Activated T-cell treated with anti-CD3 and anti-CD28 coated beads, Interleukin-2, amount 50 U/mL, for 72 hours (primary cell): ENCODE measurements at regions not wholly inside any gene's neighbourhood (a gene's known extent, or its start where the extent isn't known, plus 50 kb on each side); places are given as distances from the start of the nearest gene placed in this dataset.

Experiments
- ATAC-seq, 2 donors: fragments of 150-1000 bp; cut with Tn5 transposase; replicated peaks in 1 of 2; 2 replicates each; pipeline ENCODE4 v1.10.0; 2021; ENCODE audit warnings: moderate library complexity in 2 of 2, mild to moderate bottlenecking in 1 of 2
- DNase-seq, 2 donors: peaks; one replicate each; pipeline ENCODE4 v3.0.0; 2021 to 2022; ENCODE audit warnings: mixed read lengths in 1 of 2
- H3K27ac Mint-ChIP-seq: one replicate; pipeline ENCODE4 v1.8.0; 2022; ENCODE audit warnings: mild to moderate bottlenecking, moderate library complexity, mixed read lengths
- H3K27me3 Mint-ChIP-seq: one replicate; pipeline ENCODE4 v1.8.0; 2022; ENCODE audit warnings: low read depth, mixed read lengths
- H3K36me3 Mint-ChIP-seq, 2 donors: one replicate each; pipeline ENCODE4 v1.8.0; 2022; ENCODE audit warnings: mixed read lengths in 2 of 2, mild to moderate bottlenecking in 1 of 2; ENCODE audit not compliant: insufficient read depth in 2 of 2
- H3K4me1 Mint-ChIP-seq: one replicate; pipeline ENCODE4 v1.8.0; 2022; ENCODE audit warnings: low read depth, mixed read lengths
- H3K4me3 Mint-ChIP-seq, 2 donors: one replicate each; pipeline ENCODE4 v1.8.0; 2022; ENCODE audit warnings: mild to moderate bottlenecking in 2 of 2, mixed read lengths in 2 of 2, moderate library complexity in 2 of 2
- H3K9me3 Mint-ChIP-seq, 2 donors: one replicate each; pipeline ENCODE4 v1.8.0; 2022; ENCODE audit warnings: mixed read lengths in 2 of 2

DNA sequence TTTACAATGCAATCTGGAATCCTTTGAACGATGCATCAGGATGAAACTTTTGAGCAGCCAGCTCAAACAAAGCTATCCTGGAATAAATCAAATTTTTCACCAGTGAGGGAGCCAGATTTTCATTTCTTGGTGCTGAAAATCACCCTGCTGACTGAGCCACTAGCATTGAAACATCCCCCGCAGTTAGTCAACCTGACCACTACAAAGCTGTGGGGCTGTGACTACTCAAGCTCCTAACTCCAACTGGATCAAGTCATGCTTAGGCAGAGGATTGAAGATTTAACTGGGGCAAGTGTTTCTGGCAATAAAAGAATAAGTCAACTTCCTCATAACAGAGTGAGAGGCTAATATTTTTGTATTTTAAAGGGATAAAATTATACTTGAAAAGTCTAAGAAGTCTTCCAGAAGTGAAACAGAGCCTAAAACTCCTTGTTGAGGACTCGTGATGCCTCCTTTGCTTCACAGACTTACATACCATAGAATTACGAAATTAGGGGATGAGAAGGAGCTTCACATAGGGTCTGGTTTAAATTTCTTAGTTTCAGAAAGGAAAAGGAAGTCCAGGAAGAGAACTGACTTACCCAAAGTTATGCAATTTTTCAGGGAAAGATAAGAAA lies 177.8 kb downstream of the SERPINI1 start:
- Mint-ChIP-seq H3K27me3 (no peaks in the 10 kb centered on the region), H3K4me1 (no peaks in the 10 kb centered on the region), H3K27ac (no peak overlapping the region), H3K36me3 (no peaks in the 10 kb centered on the region), H3K4me3 (no peak overlapping the region), H3K9me3 (no peaks in the 10 kb centered on the region)
- DNase-seq (no peak), ATAC-seq (no peak)

DNA sequence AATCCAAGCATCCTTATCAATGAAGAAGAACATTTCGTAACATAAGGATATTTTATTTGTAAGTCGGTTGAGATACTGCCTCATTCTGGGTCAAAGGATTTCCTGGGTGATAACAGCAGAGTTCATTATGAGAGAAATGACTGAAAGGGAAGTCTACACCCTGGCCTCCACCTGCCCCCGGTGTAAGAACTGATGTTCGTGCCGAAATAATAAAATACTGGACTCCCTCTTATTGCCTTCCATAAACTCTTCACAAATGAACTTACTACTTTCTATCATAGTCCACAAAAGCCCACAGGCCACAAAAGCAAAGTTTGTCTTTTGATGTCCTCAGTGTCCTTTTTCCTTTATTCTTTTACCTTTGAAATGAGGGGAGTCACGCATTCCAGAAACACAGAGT lies 174.4 kb downstream of the SERPINI1 start:
- ATAC-seq (no peak), DNase-seq (no peak)
- Mint-ChIP-seq H3K4me3 (no peak overlapping the region), H3K36me3 (no peaks in the 10 kb centered on the region), H3K4me1 (no peaks in the 10 kb centered on the region), H3K9me3 (no peaks in the 10 kb centered on the region), H3K27ac (no peak overlapping the region), H3K27me3 (no peaks in the 10 kb centered on the region)

DNA sequence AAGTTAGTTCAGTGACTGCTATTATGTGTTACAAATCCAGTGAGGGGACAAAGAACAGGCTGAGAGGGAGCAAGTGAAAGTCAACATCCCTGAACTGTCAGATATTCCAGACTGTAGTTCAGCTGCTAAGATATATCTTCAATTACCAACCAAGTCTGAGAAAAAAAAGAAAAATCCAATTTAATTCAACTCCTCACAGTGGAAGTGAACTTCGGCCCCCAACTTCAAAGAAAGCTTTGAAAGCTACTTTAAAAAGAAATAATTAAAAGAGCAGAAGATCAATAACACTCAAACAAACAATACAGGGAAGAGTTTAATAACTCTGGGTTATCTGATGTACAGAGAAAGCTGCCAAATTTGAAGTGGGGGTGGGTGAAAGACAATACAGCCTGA lies 174.0 kb downstream of the SERPINI1 start:
- no peaks in the 10 kb centered on the region for H3K27me3 Mint-ChIP-seq

DNA sequence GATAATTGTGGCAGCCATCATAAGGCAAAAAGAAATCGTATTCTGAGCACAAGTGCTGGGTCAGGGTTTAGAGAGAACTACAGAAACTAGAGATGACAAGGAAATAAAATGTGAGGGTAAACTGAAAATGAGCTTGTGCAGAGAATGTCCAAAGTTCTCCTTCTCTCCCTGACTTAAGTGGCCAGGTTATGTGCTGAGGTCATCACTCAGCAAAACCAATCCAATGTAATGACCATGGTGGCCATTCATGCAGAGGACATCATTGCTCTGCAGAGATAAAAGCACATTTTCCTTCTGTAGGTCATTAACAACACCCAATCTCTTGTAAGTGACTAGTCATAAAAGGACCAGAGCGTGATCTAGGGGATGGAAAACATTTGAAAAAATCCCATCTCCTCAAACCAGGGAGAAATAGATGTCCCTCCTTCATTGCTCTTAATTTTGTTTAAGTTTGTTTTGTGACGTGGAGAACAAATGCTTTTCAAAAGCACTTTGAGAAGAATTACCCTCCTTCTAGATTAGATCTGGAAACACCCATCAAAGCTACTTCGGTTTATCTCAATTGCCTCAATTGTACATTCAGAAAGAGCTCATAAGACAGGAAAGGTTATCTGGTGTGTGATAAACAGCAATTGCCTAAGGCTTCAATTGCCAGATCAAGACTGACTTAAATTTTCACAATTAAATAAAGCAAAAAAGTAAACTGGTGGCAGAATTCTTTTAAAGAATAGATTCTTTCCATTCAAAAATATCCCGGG lies 173.4 kb downstream of the SERPINI1 start:
- Mint-ChIP-seq H3K4me1 (no peaks in the 10 kb centered on the region), H3K4me3 (no peak overlapping the region), H3K36me3 (no peaks in the 10 kb centered on the region), H3K9me3 (no peaks in the 10 kb centered on the region), H3K27ac (no peak overlapping the region), H3K27me3 (no peaks in the 10 kb centered on the region)
- DNase-seq: no peak
- no peak for ATAC-seq

More for the DNA sequence above, 174.0 kb downstream of the SERPINI1 start:
- no peak overlapping the region for H3K27ac Mint-ChIP-seq
- DNase-seq: no peak
- H3K4me1 Mint-ChIP-seq: no peaks in the 10 kb centered on the region
- H3K36me3 Mint-ChIP-seq: no peaks in the 10 kb centered on the region
- H3K4me3 Mint-ChIP-seq: no peak overlapping the region
- H3K9me3 Mint-ChIP-seq: no peaks in the 10 kb centered on the region
- ATAC-seq: no peak

DNA sequence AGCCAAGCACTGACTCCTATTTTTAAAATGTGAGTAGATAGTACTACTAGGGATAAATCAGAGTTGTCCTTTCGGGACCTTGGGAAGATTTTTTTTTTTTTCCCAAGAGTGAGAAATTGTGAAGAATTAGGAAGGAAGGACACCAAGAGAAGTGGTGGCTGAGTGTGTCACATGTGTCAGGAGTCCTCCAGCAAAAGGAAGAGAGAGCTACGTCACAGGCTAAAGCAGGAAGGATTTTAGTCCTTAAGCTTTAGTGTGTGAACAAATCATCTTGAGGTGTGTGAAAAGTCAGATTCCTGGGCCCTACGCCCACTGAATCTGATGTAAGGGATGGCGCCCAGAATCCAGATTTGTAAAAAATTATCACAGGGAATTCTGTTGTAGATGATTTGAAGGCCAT lies 172.7 kb downstream of the SERPINI1 start:
- Mint-ChIP-seq H3K27ac (no peak overlapping the region), H3K36me3 (no peaks in the 10 kb centered on the region), H3K27me3 (no peaks in the 10 kb centered on the region), H3K9me3 (no peaks in the 10 kb centered on the region), H3K4me1 (no peaks in the 10 kb centered on the region), H3K4me3 (no peak overlapping the region)
- DNase-seq (no peak), ATAC-seq (no peak)

DNA sequence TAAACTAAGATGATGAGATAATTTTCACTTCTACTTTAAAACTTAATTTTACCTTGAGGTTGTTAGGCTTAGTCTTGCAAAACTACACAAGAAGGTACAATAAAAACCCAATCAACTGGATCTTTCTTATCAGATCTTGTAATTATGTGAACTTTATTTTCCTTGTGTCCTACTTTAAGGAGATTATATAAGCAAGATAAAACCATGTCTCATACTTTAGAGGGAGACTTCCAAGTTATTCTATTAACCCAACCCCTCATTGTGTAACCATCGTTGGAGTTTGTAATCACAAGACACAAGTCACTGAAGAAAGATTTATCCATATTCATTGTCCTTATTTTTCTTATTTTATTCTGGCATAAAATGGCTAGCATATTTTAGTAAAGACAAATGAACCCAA lies 165.6 kb downstream of the SERPINI1 start:
- ATAC-seq: no peak
- Mint-ChIP-seq H3K4me1 (no peaks in the 10 kb centered on the region), H3K36me3 (no peaks in the 10 kb centered on the region), H3K4me3 (no peak overlapping the region), H3K27me3 (no peaks in the 10 kb centered on the region), H3K9me3 (no peaks in the 10 kb centered on the region), H3K27ac (no peak overlapping the region)
- DNase-seq: no peak

DNA sequence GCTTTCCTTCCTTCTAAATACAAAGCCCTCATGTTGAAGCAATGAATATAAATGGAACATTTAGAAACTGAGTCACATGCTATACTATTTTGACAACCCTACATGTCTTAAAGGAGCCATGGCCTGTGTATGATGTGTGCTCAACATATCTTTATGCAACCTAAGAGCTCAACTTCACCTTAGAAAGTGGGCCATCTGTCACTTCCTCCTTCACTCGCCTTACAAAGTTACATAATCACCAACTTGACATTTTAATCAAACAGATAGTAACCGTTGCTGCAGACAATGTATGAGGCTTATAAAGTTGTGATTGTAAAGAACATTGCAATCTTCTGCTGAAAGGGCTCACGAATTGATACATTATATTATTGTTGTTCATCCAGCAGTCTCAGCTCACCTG lies 163.6 kb downstream of the SERPINI1 start:
- ATAC-seq (no peak), DNase-seq (no peak)
- H3K9me3 Mint-ChIP-seq: no peaks in the 10 kb centered on the region
- no peaks in the 10 kb centered on the region for H3K36me3 Mint-ChIP-seq
- H3K27ac Mint-ChIP-seq: no peak overlapping the region
- no peaks in the 10 kb centered on the region for H3K4me1 Mint-ChIP-seq
- H3K27me3 Mint-ChIP-seq: no peaks in the 10 kb centered on the region
- no peak overlapping the region for H3K4me3 Mint-ChIP-seq

DNA sequence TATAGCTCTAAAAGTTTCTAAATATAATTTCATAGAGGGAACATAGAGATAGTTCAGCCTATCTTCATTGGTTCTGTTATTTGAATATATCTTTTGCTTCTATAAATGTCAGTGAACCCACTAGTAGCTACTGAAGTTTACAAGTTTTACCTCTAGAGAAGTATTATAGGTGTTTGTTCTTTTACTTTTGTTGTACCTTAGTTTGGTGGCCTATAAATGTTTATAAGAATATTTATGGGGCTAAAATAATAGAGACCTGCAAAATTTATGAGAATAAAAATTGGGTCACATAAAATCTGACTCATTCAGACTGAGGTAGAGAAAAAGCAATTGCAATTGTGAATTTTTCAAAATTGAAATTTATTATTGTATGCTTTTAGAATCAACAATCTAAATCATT lies 162.6 kb downstream of the SERPINI1 start:
- Mint-ChIP-seq H3K4me1 (no peaks in the 10 kb centered on the region), H3K27me3 (no peaks in the 10 kb centered on the region), H3K27ac (no peak overlapping the region), H3K36me3 (no peaks in the 10 kb centered on the region), H3K9me3 (no peaks in the 10 kb centered on the region), H3K4me3 (no peak overlapping the region)
- no peak for DNase-seq
- ATAC-seq: no peak

DNA sequence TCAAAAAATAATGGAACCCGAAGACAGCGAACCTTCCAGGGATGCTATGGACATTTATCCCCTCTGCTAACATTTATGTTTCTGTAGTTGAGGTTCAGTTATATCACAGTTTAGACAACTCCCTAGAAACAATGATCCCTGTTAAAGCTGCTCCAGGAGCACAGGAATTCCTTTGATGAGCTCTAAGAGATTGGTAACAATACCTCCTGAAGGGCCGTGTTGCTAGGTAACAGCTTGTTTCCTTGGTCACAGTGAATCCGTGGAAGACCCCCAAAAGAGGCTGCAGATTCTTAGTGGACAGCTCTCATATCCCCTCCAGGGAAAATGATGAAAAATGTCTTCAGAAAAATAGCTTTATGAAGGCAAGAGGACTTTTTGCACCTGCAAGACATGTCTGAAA lies 160.2 kb downstream of the SERPINI1 start:
- Mint-ChIP-seq H3K27me3 (no peaks in the 10 kb centered on the region), H3K4me1 (no peaks in the 10 kb centered on the region), H3K27ac (no peak overlapping the region), H3K36me3 (no peaks in the 10 kb centered on the region), H3K4me3 (no peak overlapping the region), H3K9me3 (no peaks in the 10 kb centered on the region)
- ATAC-seq (no peak), DNase-seq (no peak)

DNA sequence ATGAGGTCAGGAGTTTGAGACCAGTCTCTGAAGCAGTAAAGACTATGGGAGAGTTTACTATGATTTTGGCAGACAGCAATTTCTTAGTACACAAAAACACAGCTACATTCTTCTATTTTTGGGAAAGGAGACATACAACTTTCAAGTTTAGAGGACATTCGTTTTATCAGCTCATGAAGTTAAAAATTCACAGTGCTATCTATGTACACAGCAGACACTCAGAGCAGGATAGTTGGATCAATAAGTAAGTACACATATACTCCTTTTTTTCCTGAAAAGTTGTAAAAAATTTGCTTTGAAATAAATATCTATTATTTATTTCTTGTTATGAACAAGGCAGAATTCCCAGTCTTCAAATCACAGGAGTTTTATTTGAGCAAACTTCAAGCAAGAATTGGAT lies 159.7 kb downstream of the SERPINI1 start:
- Mint-ChIP-seq H3K4me1 (no peaks in the 10 kb centered on the region), H3K27ac (no peak overlapping the region), H3K9me3 (no peaks in the 10 kb centered on the region), H3K36me3 (no peaks in the 10 kb centered on the region), H3K4me3 (no peak overlapping the region), H3K27me3 (no peaks in the 10 kb centered on the region)
- ATAC-seq (no peak), DNase-seq (no peak)

DNA sequence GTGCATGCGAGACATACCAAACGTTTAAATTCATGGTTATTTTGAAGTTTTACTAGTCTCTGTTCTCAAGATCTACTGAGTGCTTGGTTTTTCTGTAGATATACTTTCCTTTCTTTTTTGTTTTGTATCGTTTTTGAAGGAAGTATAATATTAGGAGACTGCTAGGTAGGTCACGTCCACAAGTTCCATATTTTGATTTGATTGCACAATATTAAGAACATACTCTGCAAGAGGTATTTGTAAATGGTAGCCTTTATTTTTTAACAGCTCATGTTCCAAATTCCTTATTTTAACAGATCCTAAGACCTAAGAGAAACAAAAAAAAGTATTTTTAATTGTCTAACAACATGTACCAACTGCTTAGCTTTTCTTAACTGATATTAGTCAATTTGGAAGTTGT lies 156.7 kb downstream of the SERPINI1 start:
- Mint-ChIP-seq H3K36me3 (no peaks in the 10 kb centered on the region), H3K27ac (no peak overlapping the region), H3K27me3 (no peaks in the 10 kb centered on the region), H3K4me3 (no peak overlapping the region), H3K9me3 (no peaks in the 10 kb centered on the region), H3K4me1 (no peaks in the 10 kb centered on the region)
- ATAC-seq: no peak
- DNase-seq: no peak

DNA sequence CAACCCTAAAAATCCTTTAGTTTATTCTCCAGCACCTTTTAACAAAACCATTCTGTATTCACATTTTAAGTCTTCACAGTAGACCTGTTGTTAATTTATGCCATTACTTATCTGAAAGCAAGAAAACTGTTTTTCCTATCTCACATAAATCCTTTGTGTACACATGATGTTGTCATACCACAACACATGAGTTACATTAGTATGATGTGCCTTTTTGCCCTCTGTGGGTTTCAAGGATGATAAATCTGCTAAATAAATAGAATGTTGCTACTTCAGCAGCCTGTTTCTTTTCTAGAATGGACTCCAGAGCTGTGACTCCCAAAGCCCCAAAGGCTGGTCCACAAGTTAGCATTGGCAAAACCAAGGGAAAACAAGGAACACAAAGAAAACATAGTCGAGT lies 151.6 kb downstream of the SERPINI1 start:
- no peaks in the 10 kb centered on the region for H3K9me3 Mint-ChIP-seq
- H3K36me3 Mint-ChIP-seq: no peaks in the 10 kb centered on the region
- peaks cover 2% of the 10 kb centered on the region for H3K4me1 Mint-ChIP-seq
- H3K4me3 Mint-ChIP-seq: no peak overlapping the region
- no peaks in the 10 kb centered on the region for H3K27me3 Mint-ChIP-seq
- no peak overlapping the region for H3K27ac Mint-ChIP-seq
- ATAC-seq: no peak
- DNase-seq: no peak

DNA sequence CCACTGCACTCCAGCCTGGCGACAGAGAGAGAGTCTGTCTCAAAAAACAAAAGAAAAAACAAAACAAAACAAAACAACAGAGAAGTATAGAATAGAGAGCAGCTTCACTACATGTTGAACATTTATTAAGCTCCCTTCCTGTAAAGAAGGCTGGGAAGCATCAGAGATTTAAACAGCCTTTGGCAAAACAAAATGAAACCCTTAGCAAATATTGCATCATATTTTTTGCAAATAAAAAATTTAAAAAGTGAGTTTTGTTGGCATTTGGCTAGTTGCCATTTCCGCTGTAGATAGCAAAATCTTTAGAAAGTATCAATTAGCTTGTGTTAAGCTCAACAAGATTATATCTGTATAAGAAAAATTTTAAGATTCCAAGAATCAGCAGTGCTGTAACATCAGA lies 151.2 kb downstream of the SERPINI1 start:
- ATAC-seq (no peak), DNase-seq (no peak)
- H3K27ac Mint-ChIP-seq: peak overlapping the region; percentile 9
- H3K4me3 Mint-ChIP-seq: no peak overlapping the region
- no peaks in the 10 kb centered on the region for H3K36me3 Mint-ChIP-seq
- H3K4me1 Mint-ChIP-seq: peaks cover 6% of the 10 kb centered on the region
- no peaks in the 10 kb centered on the region for H3K27me3 Mint-ChIP-seq
- no peaks in the 10 kb centered on the region for H3K9me3 Mint-ChIP-seq

DNA sequence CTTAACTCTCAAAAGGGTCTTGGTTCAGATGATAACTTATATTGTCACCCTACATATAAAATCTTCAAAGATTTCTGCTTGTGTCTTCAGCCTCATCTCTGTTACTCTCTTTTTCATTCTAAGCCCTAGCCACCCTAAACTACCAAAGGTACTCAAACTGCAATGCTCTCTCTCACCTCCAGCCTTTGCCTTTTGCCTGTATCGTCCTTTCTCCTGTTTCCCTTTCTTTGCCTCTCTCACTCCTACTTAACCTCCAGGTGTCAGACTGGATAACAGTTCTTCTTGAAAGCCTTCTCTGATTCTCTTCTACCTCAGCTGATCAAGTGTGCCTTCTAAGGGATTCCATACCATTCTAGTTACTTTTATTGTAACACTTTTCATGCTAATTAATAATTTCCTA lies 149.8 kb downstream of the SERPINI1 start:
- Mint-ChIP-seq H3K27me3 (peaks cover 7% of the 10 kb centered on the region), H3K27ac (no peak overlapping the region), H3K36me3 (no peaks in the 10 kb centered on the region), H3K4me1 (peaks cover 7% of the 10 kb centered on the region), H3K9me3 (no peaks in the 10 kb centered on the region), H3K4me3 (no peak overlapping the region)
- DNase-seq (no peak), ATAC-seq (no peak)
